ENCODE measurements at regions not wholly inside any gene's neighbourhood (a gene's known extent, or its start where the extent isn't known, plus 50 kb on each side); places are given as distances from the start of the nearest gene placed in this dataset.

GRCh38 chr15:91752081-91752785, 101.3 kb upstream of the SLCO3A1 start:
- TF ChIP-seq CTCF (IDR thresholded peaks at IDR 0.05; ENCODE audit: poor library complexity, severe bottlenecking) (no peak), EZH2 (IDR thresholded peaks at IDR 0.05; ENCODE audit: borderline replicate concordance, insufficient read depth, low read length, poor library complexity, severe bottlenecking) (no peak), EP300 (conservative IDR thresholded peaks at IDR 0.05; ENCODE audit: poor library complexity, severe bottlenecking) (no peak), POLR2AphosphoS5 (IDR thresholded peaks at IDR 0.05) (no peak)
